GM18498 (cell line): ENCODE measurements at regions not wholly inside any gene's neighbourhood (a gene's known extent, or its start where the extent isn't known, plus 50 kb on each side); places are given as distances from the start of the nearest gene placed in this dataset.

ENCODE experiments used
- ATAC-seq: cut with Tn5 transposase; IDR thresholded peaks from one replicate; pipeline ENCODE4 v1.9.1; 2021; ENCODE audit warnings: mild to moderate bottlenecking, moderate library complexity; ENCODE audit not compliant: unreplicated experiment

DNA sequence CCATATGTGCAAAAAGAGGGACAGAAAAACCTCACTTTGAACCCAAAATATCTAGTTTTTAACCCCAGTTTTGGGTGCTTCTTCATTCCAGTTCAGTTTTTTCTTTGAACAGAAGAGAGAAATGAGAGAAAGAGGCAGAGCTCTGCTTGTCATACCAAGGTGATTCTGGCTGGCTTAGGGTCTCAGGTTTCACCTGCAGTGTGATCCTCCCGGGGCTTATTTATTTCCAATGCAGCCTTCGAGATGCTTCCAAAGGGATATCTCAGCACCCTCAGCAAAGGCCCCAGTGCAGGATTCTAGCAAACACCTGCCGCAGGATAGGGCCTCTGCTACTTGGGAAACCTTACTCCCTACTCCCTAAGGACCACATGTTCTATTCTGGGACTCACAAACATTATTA is 131.3 kb downstream of the WDR11 start:
- ATAC-seq, result no peak

DNA sequence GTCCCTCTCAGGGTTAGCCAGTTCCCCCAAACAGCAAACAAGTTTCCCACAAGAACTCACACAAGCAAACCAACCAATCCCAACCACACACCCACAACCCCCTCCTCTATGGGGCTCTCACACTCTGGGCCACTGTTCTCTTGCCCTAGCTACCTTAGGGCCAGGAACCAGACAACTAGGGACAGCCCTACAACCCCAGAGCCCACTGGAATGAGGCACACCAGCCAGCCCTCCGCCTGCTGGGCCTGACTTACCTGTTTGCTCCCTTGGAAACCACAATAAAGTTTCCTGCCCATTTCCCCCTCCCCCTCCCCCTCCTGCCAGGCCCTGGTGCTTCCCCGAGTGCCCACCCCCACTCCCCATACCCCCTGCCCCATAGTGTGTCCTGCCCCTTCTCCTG is 132.6 kb downstream of the WDR11 start:
- no peak for ATAC-seq

DNA sequence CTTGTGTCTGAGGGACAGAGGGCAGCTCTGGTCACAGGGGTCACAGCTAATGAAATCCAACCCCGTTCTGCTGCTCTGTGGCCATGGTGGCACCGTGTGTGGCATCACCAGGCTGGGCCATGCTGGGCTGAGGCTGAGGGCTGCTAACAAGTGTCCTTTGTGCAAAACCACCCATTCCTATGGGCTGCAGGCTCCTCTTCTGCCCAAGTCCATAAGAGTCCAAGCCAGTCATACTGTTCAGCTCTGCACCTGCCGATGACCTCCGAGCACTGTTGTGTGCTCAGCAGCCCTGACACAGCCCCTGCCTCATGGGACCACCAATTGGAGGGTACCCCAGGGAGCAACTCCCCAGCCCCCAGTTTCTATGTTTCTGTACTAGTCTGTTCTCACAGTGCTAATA is 133.1 kb downstream of the WDR11 start:
- ATAC-seq, result no peak

DNA sequence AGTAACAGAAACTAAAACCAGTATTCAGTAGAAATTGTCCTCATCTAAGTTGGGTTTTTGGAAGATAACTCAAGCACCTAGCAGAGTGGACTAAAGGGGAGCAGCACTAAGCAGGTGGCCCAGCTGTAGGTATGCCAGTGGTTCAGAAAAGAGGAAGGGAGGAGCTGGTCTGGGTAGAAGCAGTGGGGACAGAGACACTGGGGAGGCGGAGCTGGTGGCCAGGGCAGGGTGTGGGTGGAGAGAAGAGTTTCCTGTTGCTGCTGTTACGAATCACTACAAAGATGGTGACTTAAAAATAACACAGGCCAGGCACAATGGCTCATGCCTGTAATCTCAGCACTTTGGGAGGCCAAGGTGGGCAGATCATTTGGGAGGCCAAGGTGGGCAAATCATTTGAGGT is 136.2 kb downstream of the WDR11 start:
- peak; percentile 43 for ATAC-seq

DNA sequence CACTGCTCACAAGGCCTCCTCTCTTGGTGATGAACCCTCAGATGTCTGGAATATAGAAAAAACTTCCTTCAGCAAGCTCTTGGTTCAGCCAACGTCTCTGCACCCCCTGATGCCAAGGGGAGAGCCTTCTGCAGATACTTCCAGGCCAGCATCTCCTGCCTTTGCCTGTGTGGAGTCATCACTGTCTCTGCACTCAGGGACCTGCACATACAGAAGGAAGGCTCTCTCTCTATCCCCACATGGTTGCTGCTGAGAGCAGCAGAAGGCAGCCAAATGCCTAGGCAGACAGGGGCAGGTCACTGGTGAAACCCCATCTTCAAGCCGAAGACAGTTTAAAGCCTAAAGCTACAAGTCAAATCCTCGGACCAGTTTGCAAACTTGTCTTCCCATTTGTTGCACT is 137.6 kb downstream of the WDR11 start:
- no peak for ATAC-seq

DNA sequence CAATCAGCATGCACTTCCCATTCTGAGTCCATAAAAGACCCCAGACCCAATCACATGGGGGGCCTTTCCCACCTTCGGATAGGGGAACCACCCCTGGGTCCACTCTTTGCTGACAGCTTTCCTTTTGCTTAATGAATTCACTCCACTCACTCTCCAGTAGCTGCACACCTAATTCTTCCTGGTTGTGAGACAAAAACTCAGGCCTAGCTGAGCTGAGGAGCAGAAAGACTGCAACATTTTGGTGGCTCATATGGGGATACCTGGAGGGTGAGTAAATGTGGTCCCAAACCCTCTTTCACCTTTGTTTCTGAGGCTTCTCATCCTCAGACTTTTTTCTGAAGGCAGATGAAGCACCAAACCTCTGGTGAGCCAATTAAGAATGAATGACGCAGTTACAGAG is 138.1 kb downstream of the WDR11 start:
- no peak for ATAC-seq

DNA sequence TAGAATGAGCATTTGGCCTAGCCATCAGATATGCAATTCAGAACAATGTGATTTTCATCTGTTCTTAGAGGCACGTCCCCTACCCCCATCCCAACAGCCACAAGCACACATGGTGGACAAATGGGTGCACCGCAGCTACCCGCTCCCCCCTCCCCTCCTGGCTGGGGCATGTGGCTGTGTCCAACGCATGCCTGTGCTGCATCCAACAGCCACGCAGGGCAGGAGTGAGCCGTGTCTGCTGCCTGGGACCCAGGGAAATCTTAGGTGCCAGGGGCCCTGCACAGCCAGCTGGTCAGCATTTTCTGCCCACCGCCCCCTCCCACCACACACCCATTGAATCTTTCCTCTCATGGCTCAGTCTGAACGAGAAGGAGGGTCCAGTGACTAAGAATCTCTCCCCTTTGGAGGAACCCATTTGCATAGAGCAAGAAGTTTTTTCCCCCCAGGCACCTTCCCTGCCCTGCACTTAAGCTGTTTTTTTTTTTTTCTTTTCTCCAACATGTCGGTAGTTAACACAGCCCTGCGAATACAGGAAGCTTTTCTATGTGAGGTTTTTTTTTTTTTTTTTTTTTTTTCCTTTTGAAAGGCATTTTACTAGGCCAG is 138.9 kb downstream of the WDR11 start:
- ATAC-seq, result no peak

DNA sequence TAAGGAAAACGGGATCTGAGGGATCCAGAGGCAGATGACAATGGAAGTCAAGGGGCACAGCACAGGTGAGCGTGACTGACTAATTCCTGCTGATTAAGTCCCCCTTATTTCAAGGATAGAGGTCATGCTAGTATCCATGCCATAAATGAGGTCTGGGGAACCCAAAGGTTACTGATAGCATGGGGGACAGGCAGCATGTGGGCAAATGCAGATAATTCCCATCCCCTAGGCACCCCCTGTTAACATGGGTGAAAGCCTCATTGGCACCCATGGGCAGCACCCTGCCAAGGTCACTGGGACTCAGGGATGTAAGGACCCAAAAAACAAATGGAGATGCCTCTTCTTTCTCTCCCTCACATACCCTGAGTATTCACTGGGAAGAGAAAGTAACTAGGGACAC is 139.7 kb downstream of the WDR11 start:
- no peak for ATAC-seq

DNA sequence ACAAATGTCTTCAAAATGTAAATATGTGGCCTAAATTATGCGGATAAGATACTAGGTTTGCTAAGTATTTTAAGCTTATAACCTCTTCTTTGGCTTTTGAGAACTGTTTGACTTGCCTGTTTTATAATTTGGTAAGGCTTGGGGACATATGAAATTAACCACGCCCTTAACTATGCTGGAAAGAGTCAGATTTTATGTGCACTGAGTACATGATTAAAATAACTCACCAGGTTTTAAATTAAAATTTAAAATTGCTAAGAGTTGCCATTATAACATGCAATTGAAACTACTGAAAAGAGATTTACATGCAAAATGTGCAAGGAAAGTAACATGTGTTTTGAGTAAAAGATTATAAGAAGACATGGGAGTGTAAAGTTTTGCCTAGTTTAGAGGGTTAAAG is 141.9 kb downstream of the WDR11 start:
- ATAC-seq, result no peak

DNA sequence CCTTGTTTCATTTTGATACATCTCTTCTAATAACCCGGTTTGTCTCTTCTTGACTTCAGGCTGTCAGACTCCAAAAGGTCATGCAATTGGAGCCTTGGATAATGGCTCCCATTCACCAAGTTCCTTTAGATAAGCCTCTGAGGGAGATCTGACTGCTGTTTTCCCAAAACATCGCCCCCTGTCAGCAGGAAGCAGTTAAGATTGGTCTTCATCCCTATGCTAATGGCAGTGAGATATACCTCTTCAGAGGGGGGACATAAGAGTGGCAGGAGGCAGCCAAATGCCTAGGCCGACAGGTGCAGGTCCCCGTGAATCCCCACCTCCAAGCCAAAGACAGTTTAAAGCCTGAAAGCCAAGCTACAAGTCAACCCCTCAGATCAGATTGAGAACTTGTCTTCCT is 144.6 kb downstream of the WDR11 start:
- no peak for ATAC-seq

DNA sequence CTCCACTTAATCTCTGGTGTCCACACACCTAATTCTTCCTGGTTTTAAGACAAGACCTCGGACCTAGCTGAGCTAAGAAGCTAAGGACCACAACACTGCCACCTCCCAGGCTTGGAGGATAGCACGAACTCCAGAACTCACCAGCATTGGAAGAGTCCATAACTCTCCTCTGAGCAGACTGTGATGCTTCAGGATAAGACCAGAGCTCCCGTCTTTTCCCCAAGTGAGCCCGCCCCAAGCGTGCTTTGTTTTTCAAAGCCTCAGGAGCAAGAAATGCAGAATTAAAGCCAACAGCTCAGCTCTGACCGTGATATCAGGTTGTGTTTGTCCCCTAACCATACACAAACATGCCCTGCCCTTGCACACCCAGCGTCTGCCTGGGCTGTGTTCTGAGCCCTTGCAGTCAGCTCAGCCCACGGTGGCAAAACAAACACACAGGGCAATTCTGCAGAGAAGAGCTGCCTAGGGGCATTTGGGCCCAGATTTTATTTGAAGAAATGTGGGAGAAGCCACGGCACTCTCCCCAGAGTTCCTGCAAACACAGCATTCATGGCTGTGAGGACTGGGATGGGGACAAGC is 145.4 kb downstream of the WDR11 start:
- no peak for ATAC-seq

DNA sequence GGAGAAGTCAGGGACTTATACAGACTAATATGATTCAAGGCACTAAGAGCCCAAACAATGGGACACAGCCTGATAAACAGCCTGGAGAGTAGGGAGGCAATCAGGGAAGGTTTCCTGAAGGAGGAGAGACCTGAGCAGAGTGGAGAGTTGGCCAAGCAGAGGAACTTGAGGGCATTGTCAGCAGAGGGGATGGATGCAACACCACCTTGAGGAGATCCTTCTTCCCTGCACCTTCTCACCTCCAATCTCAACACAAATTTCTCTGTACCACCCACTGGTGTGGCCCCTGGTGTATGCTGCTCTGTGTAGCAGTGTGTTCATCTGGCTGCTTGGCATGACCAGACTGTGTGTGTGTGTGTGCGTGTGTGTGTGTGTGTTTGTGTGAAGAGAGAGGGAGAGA is 146.2 kb downstream of the WDR11 start:
- ATAC-seq, result no peak

DNA sequence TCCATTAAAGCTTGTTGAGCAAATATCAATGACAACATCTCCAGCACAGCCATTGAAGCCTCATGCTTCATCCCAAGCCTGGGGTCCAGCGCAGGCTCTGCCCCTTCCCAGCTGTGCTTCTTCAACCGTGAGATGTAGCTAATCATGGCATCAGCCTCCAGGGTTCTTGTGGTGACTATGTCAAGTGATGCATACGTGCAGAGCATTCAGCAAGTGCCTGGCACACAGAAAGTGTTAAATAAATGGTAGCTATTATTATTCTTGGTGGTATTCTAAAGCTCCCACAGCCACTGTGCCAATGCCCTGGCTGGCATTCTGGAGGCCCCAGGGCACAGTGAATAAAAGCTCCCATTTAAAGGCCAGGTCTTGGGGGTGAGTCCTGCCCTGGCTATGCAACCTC is 146.6 kb downstream of the WDR11 start:
- ATAC-seq, result no peak

DNA sequence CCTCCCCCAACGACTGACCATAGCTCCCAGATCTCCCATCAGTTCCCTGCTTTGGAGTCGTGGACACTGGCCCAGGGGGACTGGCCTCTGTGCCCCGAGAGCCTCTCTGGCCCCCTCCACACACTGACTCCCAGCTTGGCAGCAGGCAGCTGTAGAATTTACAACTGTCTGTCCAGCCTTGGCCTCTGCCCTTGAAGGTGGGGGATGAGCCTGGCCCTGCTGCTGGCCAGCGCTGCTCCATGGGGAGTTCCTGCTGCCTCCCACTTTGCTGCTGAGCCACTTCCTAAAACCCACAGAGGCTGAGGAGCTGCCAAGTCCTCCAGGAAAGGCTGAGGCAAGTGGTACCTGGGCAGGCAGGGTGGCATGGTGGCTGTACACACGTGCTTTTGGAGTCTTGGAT is 147.1 kb downstream of the WDR11 start:
- no peak for ATAC-seq

DNA sequence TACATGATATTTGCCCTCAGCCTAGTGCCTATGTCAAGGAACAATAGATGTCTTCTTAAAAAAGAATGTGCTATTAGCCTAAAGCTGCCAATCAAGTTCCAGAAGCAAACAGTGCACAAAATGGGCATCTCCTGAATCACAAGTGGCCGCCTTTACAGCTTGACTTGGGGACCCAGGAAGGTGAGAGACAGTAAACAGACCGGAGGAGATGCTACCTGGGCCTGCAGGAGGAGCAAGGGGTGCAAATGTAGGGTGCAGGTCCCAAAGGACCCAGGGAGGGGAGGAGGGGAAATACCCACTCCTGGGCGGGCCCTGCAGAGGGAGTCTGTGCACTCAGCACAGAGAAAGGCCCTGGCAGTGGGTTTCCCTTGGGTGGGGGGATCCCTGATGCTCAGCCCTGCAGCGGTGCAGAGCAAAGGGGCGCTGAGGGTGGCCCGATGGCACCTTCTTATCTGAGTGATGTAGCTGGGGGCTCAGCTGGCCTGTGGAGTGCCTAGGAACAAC is 147.7 kb downstream of the WDR11 start:
- no peak for ATAC-seq

DNA sequence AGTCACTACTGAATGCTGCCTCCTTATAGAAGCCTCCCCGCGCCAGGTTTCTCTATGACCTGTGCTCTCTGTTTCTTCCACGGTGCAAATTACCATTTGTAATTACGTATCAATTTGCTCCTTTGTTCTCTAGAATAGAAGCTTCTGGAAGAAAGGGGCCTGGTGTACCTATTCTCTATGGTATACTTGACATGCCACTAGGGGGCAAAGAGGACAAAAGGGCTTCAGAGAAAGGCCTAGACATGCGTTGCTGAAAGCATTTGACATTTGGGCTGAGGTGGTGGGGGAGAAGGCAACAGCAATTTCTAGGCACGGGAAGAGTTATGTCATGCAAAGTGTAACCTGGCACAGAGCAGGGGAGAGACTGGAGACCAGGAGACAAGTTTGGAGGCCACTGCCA is 148.7 kb downstream of the WDR11 start:
- no peak for ATAC-seq

DNA sequence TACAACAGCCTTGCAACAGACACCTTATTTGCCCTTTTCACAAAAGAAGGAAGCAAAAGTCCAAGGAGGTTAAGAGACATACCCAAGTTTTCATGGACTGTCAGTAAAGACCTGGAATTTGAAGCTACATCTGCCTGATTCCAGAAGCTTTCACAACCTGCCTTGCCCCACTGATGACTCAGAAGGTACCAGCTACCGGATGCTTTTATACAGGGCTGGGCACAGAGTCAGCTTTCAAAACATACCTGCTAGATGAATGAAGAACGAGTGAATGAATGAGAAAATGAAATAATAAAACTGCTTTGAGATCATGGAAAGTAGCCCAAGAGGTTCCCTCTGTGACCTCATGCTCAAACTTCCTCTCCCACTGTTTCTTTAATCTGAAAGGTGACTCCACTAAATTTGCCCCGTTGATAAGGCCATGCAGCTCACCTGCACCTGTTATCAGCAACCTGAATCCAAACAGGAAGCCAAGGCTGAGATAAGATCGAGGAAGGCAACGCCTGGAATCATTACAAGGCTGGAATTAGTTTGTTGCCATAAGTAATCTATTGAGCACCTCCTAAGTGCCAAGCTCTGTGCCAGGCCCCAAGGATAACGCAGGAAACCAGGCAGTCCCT is 151.5 kb downstream of the WDR11 start:
- no peak for ATAC-seq

DNA sequence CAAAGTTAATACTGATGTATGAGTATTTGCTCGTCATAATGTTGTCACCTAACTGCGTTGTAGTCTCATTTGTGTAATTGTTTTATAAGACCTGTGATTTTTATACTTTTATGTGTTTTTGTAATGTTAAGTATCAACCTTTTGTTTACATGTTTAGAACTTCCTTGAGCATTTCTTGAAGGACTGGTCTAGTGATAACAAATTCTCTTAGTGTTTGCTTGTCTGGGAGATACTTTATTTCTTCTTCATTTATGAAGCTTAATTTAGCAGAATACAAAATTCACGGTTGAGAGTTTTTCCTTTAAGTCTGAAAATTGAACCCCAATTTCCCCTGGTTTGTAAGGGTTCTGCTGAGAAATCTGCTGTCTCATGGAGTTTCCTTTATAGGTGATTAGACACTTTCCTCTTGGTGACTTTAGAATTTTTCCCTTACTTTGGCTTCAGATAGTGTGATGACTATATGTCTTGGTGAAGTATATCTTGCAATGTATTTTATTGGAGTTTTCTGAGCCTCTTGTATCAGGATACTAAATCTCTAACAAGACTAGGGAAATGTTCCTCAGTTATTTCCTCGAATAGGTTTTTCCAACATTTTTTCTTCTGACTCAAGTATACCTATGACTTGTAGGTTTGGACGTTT is 154.9 kb downstream of the WDR11 start:
- no peak for ATAC-seq

DNA sequence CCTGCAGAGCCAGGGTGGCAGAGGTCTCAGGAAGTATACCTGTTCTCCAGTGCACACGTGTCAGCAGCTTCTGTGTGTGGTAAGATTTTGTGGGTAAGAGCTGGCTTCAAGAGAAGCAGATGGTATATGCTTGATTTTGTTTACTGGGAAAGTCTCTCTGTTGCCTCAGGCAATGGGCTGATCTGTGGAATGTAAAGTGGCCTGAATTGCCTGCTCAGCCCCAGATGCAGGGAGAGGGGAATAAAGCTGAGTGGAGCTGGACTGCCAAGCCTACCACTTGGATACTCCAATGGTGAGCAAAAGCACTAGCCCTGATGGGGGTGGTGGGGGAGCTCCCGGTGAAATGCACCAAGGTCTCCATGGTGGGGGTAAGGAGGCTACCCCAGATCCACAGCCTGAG is 156.1 kb downstream of the WDR11 start:
- ATAC-seq, result no peak

DNA sequence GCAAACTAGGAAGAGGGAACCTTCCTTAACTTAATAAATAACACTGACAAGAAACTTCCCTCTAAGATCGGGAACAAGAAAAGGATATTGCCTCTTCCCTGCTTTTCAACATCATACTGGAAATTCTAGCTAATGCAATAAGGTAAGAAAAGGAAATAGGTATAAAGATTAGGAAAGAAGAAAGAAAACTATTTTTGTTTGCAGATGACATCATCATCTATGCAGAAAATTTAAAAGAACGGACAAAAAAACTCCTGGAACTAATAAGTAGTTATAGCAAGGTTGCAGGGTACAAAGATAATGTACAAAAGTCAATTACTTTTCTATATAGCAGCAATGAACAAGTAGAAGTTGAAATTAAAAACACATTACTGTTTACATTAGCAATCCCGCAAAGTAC is 164.8 kb downstream of the WDR11 start:
- no peak for ATAC-seq

DNA sequence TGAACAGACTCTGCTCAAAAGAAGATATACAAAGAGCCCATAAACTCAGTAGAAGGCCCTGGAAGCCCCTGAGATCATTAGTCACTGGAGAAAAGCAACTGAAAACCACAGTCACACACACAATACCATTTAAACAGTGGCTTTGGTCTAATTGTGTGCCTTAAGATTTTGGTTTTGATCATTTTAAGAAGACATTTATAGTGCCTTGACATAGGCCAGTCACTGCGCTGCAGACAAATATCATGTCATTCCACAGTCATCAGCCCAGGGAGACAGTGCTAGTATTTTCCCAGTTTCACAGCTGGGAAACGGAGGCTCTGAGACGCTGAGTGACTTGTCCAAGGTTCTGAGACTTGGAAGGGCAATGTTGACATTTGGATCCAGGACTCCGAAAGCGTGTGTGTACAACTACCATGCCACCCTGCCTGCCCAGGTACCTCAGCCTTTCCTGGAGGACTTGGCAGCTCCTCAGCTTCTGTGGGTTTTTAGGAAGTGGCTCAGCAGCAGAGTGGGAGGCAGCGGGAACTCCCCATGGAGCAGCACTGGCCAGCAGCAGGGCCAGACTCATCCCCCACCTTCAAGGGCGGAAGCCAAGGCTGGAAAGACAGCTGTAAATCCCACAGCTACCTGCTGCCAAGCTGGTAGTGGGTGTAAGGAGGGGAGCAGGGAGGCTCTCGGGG is 173.9 kb downstream of the WDR11 start:
- ATAC-seq, result no peak

DNA sequence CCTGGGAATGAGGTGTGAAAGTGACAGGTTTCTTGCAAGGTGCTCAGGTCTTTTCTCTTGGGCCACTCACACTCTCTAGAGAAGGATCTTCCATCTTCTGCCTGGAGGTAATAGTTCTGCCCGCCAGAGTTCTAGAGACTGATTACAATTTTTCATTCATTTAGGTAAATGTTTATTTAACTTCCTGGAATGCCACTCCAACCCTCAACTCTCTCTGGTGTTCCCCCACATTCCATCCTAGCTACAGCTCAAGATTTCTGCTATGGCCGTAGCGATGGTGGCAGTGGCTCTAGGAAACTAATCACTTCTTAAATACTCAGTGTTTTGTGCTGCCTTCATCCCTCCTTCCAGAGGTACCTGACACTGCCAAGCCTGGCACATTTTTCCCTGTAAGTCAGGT is 174.6 kb downstream of the WDR11 start:
- no peak for ATAC-seq
